ENCODE measurements at regions not wholly inside any gene's neighbourhood (a gene's known extent, or its start where the extent isn't known, plus 50 kb on each side); places are given as distances from the start of the nearest gene placed in this dataset.

DNA sequence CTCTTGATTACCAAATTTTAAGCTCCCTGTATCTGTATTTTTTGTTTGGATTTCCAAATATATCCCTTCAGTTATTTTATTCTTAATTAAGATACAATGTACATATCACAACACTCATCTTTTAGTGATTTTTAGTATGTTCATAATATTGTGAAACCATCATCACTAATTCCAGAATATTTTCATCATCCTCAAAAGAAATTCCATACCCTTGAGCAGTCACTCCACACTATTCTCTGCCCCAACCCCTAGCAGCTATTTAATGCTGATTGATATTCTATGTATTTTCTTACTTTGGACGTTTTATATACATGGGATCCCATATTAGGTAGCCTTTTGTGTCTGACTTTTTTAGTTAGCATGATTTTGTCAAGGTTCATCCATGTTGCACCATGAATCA is 127.4 kb upstream of the SLC8A1 start:
- H3K79me2 ChIP-seq (ENCODE audit: control insufficient read depth, insufficient read depth, low read length), result no peaks in the 10 kb centered on the region
- BruUV-seq (replicated peaks), result no TSS peak
- no peaks in the 10 kb centered on the region for H3K9me3 ChIP-seq (replicated peaks; ENCODE audit: control insufficient read depth, insufficient read depth, low read length)
- intact Hi-C loops (cut with micrococcal nuclease; ENCODE audit: unreplicated experiment), result no loop called here
- in situ Hi-C loops (cut with MboI), result no loop called here
- ATAC-seq (no peak), DNase-seq (ENCODE audit: low read depth, low spot score) (no peak), FAIRE-seq (no peak)
- H3K27me3 ChIP-seq (replicated peaks in 1 of 2; ENCODE audit: control insufficient read depth in 2 of 2, insufficient read depth in 2 of 2, low read length in 1 of 2), result no peaks in the 10 kb centered on the region
- POLR2A ChIA-PET, result no interaction called here
- TF ChIP-seq KAT2A (conservative IDR thresholded peaks at IDR 0.05; ENCODE audit: control insufficient read depth, low read depth, low read length) (no peak), ZNF207 (IDR thresholded peaks at IDR 0.05; ENCODE audit: borderline replicate concordance) (no peak), CBFB (IDR thresholded peaks at IDR 0.05; ENCODE audit: low read depth) (no peak), RFX5 (IDR thresholded peaks at IDR 0.05; ENCODE audit: low read depth, low read length) (no peak), TCF12 (IDR thresholded peaks at IDR 0.05; ENCODE audit: low read depth, low read length) (no peak), ZNF217 (IDR thresholded peaks at IDR 0.05) (no peak), IKZF1 (conservative IDR thresholded peaks at IDR 0.05) (no peak), CREB1 (IDR thresholded peaks at IDR 0.05; ENCODE audit: low read depth) (no peak)
- WGBS (ENCODE audit: insufficient coverage, insufficient replicate concordance, low lambda C conversion rate, missing lambda C conversion rate), result 0% methylated on average over 1 of the region's 1 CpG
- no peak overlapping the region for H3K4me3 ChIP-seq
- RAD21 ChIA-PET (ENCODE audit: unreplicated experiment), result no interaction called here
- H3K27ac ChIP-seq (ENCODE audit: control insufficient read depth, insufficient read depth), result no peak overlapping the region
- H3K4me1 ChIP-seq (ENCODE audit: control insufficient read depth, insufficient read depth, low read length), result no peaks in the 10 kb centered on the region
- CTCF ChIA-PET, result interaction anchor here (1.0 kb wide), 1 partner anchor 666 kb away, joined by 3 read pairs; no protein-coding TSS in a partner anchor
- H3K36me3 ChIP-seq (ENCODE audit: control insufficient read depth in 2 of 2, insufficient read depth in 2 of 2, low read length in 1 of 2), result no peaks in the 10 kb centered on the region
- no peaks in the 10 kb centered on the region for H4K20me1 ChIP-seq (ENCODE audit: control insufficient read depth, insufficient read depth)
- no peak overlapping the region for H3K9ac ChIP-seq (ENCODE audit: control insufficient read depth, insufficient read depth, low read length)
- SMC1A ChIA-PET (ENCODE audit: uncharacterized antibody, unreplicated experiment), result interaction anchor here (0.8 kb wide), 1 partner anchor 14 kb away, joined by 4 read pairs; no protein-coding TSS in a partner anchor
- H3K4me2 ChIP-seq (ENCODE audit: control insufficient read depth, insufficient read depth), result no peak overlapping the region
- H2AFZ ChIP-seq (ENCODE audit: control insufficient read depth, low read depth, low read length), result no peak overlapping the region

DNA sequence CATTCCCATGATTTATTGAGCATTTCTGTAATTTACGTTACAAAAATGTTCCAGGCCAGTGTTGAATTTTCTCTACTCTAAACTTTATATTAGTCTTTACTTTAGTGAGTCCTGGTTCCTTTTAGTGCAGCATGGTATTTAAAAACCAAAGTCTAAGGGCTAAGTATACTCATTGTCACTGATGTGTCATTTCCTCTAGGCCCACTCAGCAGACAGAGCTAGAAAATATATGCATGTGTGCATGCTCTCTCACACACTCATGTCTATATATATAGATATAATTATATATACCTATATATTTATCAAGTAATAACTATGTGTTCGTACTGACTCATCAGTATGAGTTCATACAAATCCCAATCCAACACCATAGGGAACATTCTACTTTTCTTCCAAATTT is 132.5 kb upstream of the SLC8A1 start:
- ChIA-PET RAD21 (ENCODE audit: unreplicated experiment) (no interaction called here), SMC1A (ENCODE audit: uncharacterized antibody, unreplicated experiment) (no interaction called here), CTCF (no interaction called here), POLR2A (no interaction called here)
- in situ Hi-C loops (cut with MboI), result no loop called here
- no peak overlapping the region for H2AFZ ChIP-seq (ENCODE audit: control insufficient read depth, low read depth, low read length)
- H3K79me2 ChIP-seq (ENCODE audit: control insufficient read depth, insufficient read depth, low read length), result no peaks in the 10 kb centered on the region
- H3K9ac ChIP-seq (ENCODE audit: control insufficient read depth, insufficient read depth, low read length), result no peak overlapping the region
- H3K9me3 ChIP-seq (replicated peaks; ENCODE audit: control insufficient read depth, insufficient read depth, low read length), result no peaks in the 10 kb centered on the region
- H4K20me1 ChIP-seq (ENCODE audit: control insufficient read depth, insufficient read depth), result no peaks in the 10 kb centered on the region
- H3K4me2 ChIP-seq (ENCODE audit: control insufficient read depth, insufficient read depth), result no peak overlapping the region
- FAIRE-seq (no peak), DNase-seq (ENCODE audit: low read depth, low spot score) (no peak), ATAC-seq (no peak)
- H3K27ac ChIP-seq (ENCODE audit: control insufficient read depth, insufficient read depth), result no peak overlapping the region
- intact Hi-C loops (cut with micrococcal nuclease; ENCODE audit: unreplicated experiment), result no loop called here
- 32% methylated on average over 2 of the region's 2 CpGs for WGBS (ENCODE audit: insufficient coverage, insufficient replicate concordance, low lambda C conversion rate, missing lambda C conversion rate)
- H3K4me3 ChIP-seq, result no peak overlapping the region
- no peaks in the 10 kb centered on the region for H3K36me3 ChIP-seq (ENCODE audit: control insufficient read depth in 2 of 2, insufficient read depth in 2 of 2, low read length in 1 of 2)
- BruUV-seq (replicated peaks), result no TSS peak
- no peaks in the 10 kb centered on the region for H3K4me1 ChIP-seq (ENCODE audit: control insufficient read depth, insufficient read depth, low read length)
- no peaks in the 10 kb centered on the region for H3K27me3 ChIP-seq (replicated peaks in 1 of 2; ENCODE audit: control insufficient read depth in 2 of 2, insufficient read depth in 2 of 2, low read length in 1 of 2)
- TF ChIP-seq NR2C2 (IDR thresholded peaks at IDR 0.05; ENCODE audit: borderline replicate concordance, control insufficient read depth, insufficient read length, low read depth) (no peak), CBFB (IDR thresholded peaks at IDR 0.05; ENCODE audit: low read depth) (no peak), SREBF1 (IDR thresholded peaks at IDR 0.05; ENCODE audit: low read length) (no peak), E4F1 (IDR thresholded peaks at IDR 0.05; ENCODE audit: borderline replicate concordance, partially characterized antibody) (no peak), ZNF622 (IDR thresholded peaks at IDR 0.05) (no peak), FOS (IDR thresholded peaks at IDR 0.05; ENCODE audit: borderline replicate concordance, extremely low read depth, insufficient read length) (no peak), ZSCAN29 (IDR thresholded peaks at IDR 0.05) (no peak), NFIC (IDR thresholded peaks at IDR 0.05; ENCODE audit: low read depth, low read length) (no peak)
- TF ChIP-seq, protein P1, sequence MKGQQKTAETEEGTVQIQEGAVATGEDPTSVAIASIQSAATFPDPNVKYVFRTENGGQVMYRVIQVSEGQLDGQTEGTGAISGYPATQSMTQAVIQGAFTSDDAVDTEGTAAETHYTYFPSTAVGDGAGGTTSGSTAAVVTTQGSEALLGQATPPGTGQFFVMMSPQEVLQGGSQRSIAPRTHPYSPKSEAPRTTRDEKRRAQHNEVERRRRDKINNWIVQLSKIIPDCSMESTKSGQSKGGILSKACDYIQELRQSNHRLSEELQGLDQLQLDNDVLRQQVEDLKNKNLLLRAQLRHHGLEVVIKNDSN (IDR thresholded peaks at IDR 0.05; ENCODE audit: borderline replicate concordance, extremely low read length, insufficient read depth, low read depth, low read length), result no peak

All from GM12878 (cell line).